Liver (tissue), 8 donors: ENCODE measurements at regions not wholly inside any gene's neighbourhood (a gene's known extent, or its start where the extent isn't known, plus 50 kb on each side); places are given as distances from the start of the nearest gene placed in this dataset.

Experiments used
- DNase-seq: peaks from one replicate; pipeline ENCODE4 v3.0.0-alpha.2; 2017; ENCODE audit warnings: low spot score
- H3K27ac ChIP-seq, 2 donors: one replicate each; pipeline ENCODE4 v1.7.0; 2013; ENCODE audit warnings: inconsistent platforms in 2 of 2, low read length in 2 of 2, control low read depth in 1 of 2, low read depth in 1 of 2, mild to moderate bottlenecking in 1 of 2
- H3K27me3 ChIP-seq, 4 donors: one replicate each; pipeline versions ENCODE4 v1.6.1 to v1.7.0; 2013; ENCODE audit warnings: low read length in 3 of 4, inconsistent platforms in 1 of 4, mild to moderate bottlenecking in 1 of 4, moderate library complexity in 1 of 4; ENCODE audit not compliant: control insufficient read depth in 4 of 4, insufficient read depth in 4 of 4
- H3K36me3 ChIP-seq, 4 donors: one replicate each; pipeline versions ENCODE4 v1.6.1 to v1.7.0; 2013; ENCODE audit warnings: low read length in 3 of 4, mild to moderate bottlenecking in 3 of 4, low read depth in 1 of 4, moderate library complexity in 1 of 4; ENCODE audit not compliant: control insufficient read depth in 4 of 4, insufficient read depth in 3 of 4
- H3K4me1 ChIP-seq, 4 donors: one replicate each; pipeline versions ENCODE4 v1.6.1 to v1.7.0; 2013; ENCODE audit warnings: low read length in 3 of 4, mild to moderate bottlenecking in 3 of 4, moderate library complexity in 1 of 4; ENCODE audit not compliant: control insufficient read depth in 4 of 4, insufficient read depth in 4 of 4
- H3K4me3 ChIP-seq, 3 donors: one replicate each; pipeline versions ENCODE4 v1.6.1 to v1.7.0; 2013; ENCODE audit warnings: low read length in 3 of 3, control low read depth in 1 of 3, low read depth in 1 of 3, mild to moderate bottlenecking in 1 of 3
- H3K9ac ChIP-seq, 2 donors: one replicate each; pipeline ENCODE4 v1.7.0; 2013; ENCODE audit warnings: low read length in 2 of 2, mild to moderate bottlenecking in 2 of 2, moderate library complexity in 2 of 2, control low read depth in 1 of 2, low read depth in 1 of 2
- H3K9me3 ChIP-seq, 4 donors: one replicate each; pipeline versions ENCODE4 v1.6.1 to v1.7.0; 2013; ENCODE audit warnings: low read length in 3 of 4; ENCODE audit not compliant: control insufficient read depth in 4 of 4
- FOXA1 ChIP-seq: IDR thresholded peaks from 2 replicates; pipeline ENCODE4 v1.6.1; 2016; ENCODE audit warnings: antibody characterized with exemption
- HNF4A ChIP-seq, 2 donors: conservative IDR thresholded peaks; 2 replicates each; pipeline ENCODE4 v1.6.1; 2016; ENCODE audit warnings: antibody characterized with exemption in 2 of 2, mild to moderate bottlenecking in 2 of 2
- HNF4G ChIP-seq: IDR thresholded peaks from 2 replicates; pipeline ENCODE4 v1.6.1; 2016; ENCODE audit warnings: antibody characterized with exemption
- NR2F2 ChIP-seq: IDR thresholded peaks from 2 replicates; pipeline ENCODE4 v1.6.1; 2016; ENCODE audit warnings: antibody characterized with exemption
- RAD21 ChIP-seq, 2 donors: IDR thresholded peaks; 2 replicates each; pipeline ENCODE4 v1.6.1; 2016; ENCODE audit warnings: antibody characterized with exemption in 2 of 2, mild to moderate bottlenecking in 2 of 2
- TAF1 ChIP-seq: conservative IDR thresholded peaks from 2 replicates; pipeline ENCODE4 v1.6.1; 2016; ENCODE audit warnings: antibody characterized with exemption, mild to moderate bottlenecking
- YY1 ChIP-seq: IDR thresholded peaks from 2 replicates; pipeline ENCODE4 v1.6.1; 2016; ENCODE audit warnings: antibody characterized with exemption, mild to moderate bottlenecking
- WGBS: extraction: QIAGEN DNeasy Blood & Tissue Kit; methylation state at CpG from one replicate; pipeline ENCODE4 v1.1.7; 2013; 5-methylcytosine and 5-hydroxymethylcytosine counted together
- TF ChIP-seq, protein P1 (sequence below): IDR thresholded peaks from 2 replicates; pipeline ENCODE4 v1.6.1; 2016; ENCODE audit warnings: antibody characterized with exemption, mild to moderate bottlenecking
- TF ChIP-seq, protein P2 (sequence below): fragments of 150-350 bp; IDR thresholded peaks from 2 replicates; pipeline ENCODE4 v1.5.1; 2017; ENCODE audit warnings: improper control_type of control experiment, low read depth, low read length; ENCODE audit not compliant: missing input control
- TF ChIP-seq, protein P3 (sequence below): IDR thresholded peaks from 2 replicates; pipeline ENCODE4 v1.6.1; 2016; ENCODE audit warnings: antibody characterized with exemption
- TF ChIP-seq, protein P4 (sequence below): IDR thresholded peaks from 2 replicates; pipeline ENCODE4 v1.6.1; 2016; ENCODE audit warnings: antibody characterized with exemption
- TF ChIP-seq, protein P5 (sequence below): IDR thresholded peaks from 2 replicates; pipeline ENCODE4 v1.6.1; 2016; ENCODE audit warnings: antibody characterized with exemption
- donor health status: healthy.
- donor health status: healthy.
- donor health status: healthy.
- donor health status: healthy.
- donor health status: healthy.

DNA sequence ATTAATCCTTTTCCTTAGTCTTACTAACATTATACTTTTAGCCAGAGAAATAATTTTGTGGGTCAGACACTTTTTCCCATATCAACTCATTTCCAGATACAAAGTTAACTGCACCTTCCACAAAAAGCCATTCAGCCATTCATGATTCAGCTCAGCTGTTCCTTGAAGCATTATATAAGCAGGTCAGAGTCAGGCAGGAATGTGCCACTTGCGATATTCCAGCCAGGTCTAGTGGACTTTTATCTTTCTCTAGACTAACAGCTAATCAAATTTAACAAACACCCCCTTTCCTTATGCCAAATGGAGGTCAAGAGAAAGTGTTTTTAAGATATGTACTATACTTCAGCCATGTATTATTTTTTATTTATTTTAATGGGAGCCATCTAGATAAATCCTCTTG is 75.6 kb upstream of the EPB41L3 start:
- H3K4me1 ChIP-seq = no peaks in the 10 kb centered on the region
- DNase-seq = no peak
- WGBS = 25% methylated on average over 1 of the region's 1 CpG
- H3K9ac ChIP-seq = no peak overlapping the region
- TF ChIP-seq, protein P1, sequence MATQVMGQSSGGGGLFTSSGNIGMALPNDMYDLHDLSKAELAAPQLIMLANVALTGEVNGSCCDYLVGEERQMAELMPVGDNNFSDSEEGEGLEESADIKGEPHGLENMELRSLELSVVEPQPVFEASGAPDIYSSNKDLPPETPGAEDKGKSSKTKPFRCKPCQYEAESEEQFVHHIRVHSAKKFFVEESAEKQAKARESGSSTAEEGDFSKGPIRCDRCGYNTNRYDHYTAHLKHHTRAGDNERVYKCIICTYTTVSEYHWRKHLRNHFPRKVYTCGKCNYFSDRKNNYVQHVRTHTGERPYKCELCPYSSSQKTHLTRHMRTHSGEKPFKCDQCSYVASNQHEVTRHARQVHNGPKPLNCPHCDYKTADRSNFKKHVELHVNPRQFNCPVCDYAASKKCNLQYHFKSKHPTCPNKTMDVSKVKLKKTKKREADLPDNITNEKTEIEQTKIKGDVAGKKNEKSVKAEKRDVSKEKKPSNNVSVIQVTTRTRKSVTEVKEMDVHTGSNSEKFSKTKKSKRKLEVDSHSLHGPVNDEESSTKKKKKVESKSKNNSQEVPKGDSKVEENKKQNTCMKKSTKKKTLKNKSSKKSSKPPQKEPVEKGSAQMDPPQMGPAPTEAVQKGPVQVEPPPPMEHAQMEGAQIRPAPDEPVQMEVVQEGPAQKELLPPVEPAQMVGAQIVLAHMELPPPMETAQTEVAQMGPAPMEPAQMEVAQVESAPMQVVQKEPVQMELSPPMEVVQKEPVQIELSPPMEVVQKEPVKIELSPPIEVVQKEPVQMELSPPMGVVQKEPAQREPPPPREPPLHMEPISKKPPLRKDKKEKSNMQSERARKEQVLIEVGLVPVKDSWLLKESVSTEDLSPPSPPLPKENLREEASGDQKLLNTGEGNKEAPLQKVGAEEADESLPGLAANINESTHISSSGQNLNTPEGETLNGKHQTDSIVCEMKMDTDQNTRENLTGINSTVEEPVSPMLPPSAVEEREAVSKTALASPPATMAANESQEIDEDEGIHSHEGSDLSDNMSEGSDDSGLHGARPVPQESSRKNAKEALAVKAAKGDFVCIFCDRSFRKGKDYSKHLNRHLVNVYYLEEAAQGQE = no peak
- no peak for TF ChIP-seq HNF4G
- TF ChIP-seq TAF1 = no peak
- TF ChIP-seq, protein P2, sequence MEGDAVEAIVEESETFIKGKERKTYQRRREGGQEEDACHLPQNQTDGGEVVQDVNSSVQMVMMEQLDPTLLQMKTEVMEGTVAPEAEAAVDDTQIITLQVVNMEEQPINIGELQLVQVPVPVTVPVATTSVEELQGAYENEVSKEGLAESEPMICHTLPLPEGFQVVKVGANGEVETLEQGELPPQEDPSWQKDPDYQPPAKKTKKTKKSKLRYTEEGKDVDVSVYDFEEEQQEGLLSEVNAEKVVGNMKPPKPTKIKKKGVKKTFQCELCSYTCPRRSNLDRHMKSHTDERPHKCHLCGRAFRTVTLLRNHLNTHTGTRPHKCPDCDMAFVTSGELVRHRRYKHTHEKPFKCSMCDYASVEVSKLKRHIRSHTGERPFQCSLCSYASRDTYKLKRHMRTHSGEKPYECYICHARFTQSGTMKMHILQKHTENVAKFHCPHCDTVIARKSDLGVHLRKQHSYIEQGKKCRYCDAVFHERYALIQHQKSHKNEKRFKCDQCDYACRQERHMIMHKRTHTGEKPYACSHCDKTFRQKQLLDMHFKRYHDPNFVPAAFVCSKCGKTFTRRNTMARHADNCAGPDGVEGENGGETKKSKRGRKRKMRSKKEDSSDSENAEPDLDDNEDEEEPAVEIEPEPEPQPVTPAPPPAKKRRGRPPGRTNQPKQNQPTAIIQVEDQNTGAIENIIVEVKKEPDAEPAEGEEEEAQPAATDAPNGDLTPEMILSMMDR = no peak
- TF ChIP-seq RAD21 (IDR thresholded peaks at IDR 0.05) = no peak
- TF ChIP-seq, protein P3, sequence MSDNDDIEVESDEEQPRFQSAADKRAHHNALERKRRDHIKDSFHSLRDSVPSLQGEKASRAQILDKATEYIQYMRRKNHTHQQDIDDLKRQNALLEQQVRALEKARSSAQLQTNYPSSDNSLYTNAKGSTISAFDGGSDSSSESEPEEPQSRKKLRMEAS = no peak
- no peak for TF ChIP-seq NR2F2
- TF ChIP-seq FOXA1 = no peak
- no peak overlapping the region for H3K27ac ChIP-seq
- H3K9me3 ChIP-seq = no peaks in the 10 kb centered on the region
- H3K4me3 ChIP-seq = no peak overlapping the region
- H3K36me3 ChIP-seq = no peaks in the 10 kb centered on the region
- peaks cover 0 to 7% (median 0%) of the 10 kb centered on the region in 4 donors for H3K27me3 ChIP-seq

DNA sequence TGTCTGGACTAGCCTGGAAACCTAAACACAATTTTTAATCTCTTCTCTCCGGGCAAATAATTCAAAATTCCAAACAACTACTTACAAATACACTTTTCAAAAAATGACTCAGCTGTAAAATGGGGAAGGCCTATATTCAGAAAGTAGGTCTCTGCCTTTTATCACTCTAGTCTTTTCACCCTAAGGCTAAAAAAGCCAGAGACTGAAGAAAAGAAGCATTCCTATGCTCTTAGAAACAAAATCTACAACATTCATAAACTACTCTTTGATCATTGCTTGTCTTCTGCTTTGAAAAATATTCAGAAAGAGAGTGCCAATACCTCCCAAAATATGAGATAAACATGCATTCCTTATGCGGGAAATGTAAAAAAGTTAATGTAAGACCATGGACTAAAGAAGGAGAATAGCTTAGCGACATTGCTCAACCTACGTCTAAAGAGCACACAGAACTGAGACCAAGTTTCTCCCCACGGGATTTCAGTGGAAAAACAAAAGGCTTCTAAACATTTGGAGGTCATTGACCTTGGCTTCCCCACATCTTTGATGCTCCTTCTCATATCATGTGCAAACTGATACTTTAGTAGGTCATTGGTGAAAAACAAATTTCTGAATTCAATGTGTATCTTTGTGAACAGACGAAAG is 74.4 kb upstream of the EPB41L3 start:
- WGBS = 68% methylated on average over 6 of the region's 6 CpGs
- no peak for DNase-seq
- no peaks in the 10 kb centered on the region for H3K4me1 ChIP-seq
- no peaks in the 10 kb centered on the region for H3K36me3 ChIP-seq
- H3K27me3 ChIP-seq = peaks cover 0 to 3% (median 0%) of the 10 kb centered on the region in 4 donors
- no peak overlapping the region for H3K27ac ChIP-seq
- no peak for TF ChIP-seq YY1
- H3K9ac ChIP-seq = no peak overlapping the region
- H3K9me3 ChIP-seq = no peaks in the 10 kb centered on the region
- no peak overlapping the region for H3K4me3 ChIP-seq

DNA sequence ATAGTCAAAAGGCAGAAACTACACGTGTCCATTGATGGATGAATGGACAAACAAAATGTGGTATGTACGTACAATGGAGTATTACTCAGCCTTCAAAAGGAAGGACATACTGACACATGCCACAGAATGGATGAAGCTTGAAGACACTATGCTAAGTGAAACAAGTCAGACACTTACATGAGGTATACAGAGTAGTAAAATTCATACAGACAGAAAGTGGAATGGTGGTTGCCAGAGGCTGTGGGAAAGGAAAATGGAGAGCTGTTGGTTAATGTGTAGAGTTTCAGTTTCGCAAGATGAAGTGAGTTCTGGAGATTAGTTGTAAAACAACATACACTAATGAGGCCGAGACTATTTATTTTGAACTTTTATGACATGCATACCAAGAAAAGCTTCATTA is 67.4 kb upstream of the EPB41L3 start:
- Histone ChIP-seq H3K4me3 (no peak overlapping the region), H3K4me1 (no peaks in the 10 kb centered on the region), H3K36me3 (no peaks in the 10 kb centered on the region), H3K9ac (no peak overlapping the region), H3K27ac (no peak overlapping the region), H3K27me3 (no peaks in the 10 kb centered on the region), H3K9me3 (no peaks in the 10 kb centered on the region)
- no peak for DNase-seq
- WGBS = 83% methylated on average over 4 of the region's 4 CpGs
- TF ChIP-seq, protein P4, sequence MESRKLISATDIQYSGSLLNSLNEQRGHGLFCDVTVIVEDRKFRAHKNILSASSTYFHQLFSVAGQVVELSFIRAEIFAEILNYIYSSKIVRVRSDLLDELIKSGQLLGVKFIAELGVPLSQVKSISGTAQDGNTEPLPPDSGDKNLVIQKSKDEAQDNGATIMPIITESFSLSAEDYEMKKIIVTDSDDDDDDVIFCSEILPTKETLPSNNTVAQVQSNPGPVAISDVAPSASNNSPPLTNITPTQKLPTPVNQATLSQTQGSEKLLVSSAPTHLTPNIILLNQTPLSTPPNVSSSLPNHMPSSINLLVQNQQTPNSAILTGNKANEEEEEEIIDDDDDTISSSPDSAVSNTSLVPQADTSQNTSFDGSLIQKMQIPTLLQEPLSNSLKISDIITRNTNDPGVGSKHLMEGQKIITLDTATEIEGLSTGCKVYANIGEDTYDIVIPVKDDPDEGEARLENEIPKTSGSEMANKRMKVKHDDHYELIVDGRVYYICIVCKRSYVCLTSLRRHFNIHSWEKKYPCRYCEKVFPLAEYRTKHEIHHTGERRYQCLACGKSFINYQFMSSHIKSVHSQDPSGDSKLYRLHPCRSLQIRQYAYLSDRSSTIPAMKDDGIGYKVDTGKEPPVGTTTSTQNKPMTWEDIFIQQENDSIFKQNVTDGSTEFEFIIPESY = no peak
- TF ChIP-seq YY1 (no peak), HNF4G (no peak), NR2F2 (no peak), RAD21 (IDR thresholded peaks at IDR 0.05) (no peak), HNF4A (conservative IDR thresholded peaks at IDR 0.05) (no peak)
- TF ChIP-seq, protein P1 = no peak
- TF ChIP-seq, protein P5, sequence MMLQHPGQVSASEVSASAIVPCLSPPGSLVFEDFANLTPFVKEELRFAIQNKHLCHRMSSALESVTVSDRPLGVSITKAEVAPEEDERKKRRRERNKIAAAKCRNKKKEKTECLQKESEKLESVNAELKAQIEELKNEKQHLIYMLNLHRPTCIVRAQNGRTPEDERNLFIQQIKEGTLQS = no peak
- TF ChIP-seq, protein P2 = no peak
